ENCODE measurements at regions not wholly inside any gene's neighbourhood (a gene's known extent, or its start where the extent isn't known, plus 50 kb on each side); places are given as distances from the start of the nearest gene placed in this dataset.

DNA sequence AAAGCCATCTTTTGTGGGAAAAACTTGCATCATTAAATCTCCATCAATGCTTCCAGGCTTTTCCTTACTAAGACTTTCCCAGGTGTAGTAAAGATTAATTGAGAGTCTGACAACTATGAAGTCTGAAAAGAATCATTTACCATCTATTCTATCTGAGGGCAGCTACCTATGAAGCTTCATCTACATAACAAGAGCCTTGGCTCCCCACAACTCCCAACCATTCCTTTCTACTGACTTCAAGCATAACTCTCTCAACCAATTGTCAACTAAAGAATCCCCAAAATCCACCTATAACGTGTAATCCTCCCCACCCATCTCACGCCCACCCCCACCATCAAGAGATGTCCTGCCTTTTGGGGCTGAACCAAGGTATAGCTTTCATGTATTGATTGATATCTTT is 101.5 kb upstream of the GABRA2 start:
- Mint-ChIP-seq H3K27me3 (ENCODE audit: low read depth in 3 of 3) (peaks cover 0 to 2% (median 0%) of the 10 kb centered on the region in 3 donors), H3K27ac (no peak overlapping the region), H3K4me1 (no peaks in the 10 kb centered on the region), H3K36me3 (no peaks in the 10 kb centered on the region), H3K9me3 (peaks cover 0 to 8% (median 2%) of the 10 kb centered on the region in 7 donors), H3K4me3 (no peak overlapping the region)
- no peaks in the 10 kb centered on the region for H3K36me3 ChIP-seq (replicated peaks in 1 of 2; ENCODE audit: control insufficient read depth in 1 of 2, insufficient read depth in 2 of 2, low read length in 2 of 2)
- no CpG with 5 or more reads among the region's 2 CpGs for WGBS (ENCODE audit: insufficient coverage)
- no peak overlapping the region for H3K4me3 ChIP-seq (replicated peaks in 1 of 3; ENCODE audit: low read depth in 2 of 3, low read length in 3 of 3)
- peaks cover 0 to 13% of the 10 kb centered on the region in 2 donors for H3K9me3 ChIP-seq (replicated peaks in 1 of 2; ENCODE audit: control insufficient read depth in 1 of 2, insufficient read depth in 1 of 2, low read length in 2 of 2)
- no peaks in the 10 kb centered on the region for H3K27me3 ChIP-seq (ENCODE audit: control insufficient read depth in 2 of 2, insufficient read depth in 2 of 2, low read length in 2 of 2)
- H2AFZ ChIP-seq (ENCODE audit: insufficient read depth, low read depth, low read length, poor library complexity, severe bottlenecking): no peak overlapping the region
- H3K9ac ChIP-seq (ENCODE audit: insufficient read depth, low read length, poor library complexity, severe bottlenecking): no peak overlapping the region
- H3K27ac ChIP-seq (ENCODE audit: low read depth in 1 of 2, low read length in 2 of 2): no peak overlapping the region
- DNase-seq: no peak
- intact Hi-C loops (cut with micrococcal nuclease): no loop called here
- TF ChIP-seq, protein P1, sequence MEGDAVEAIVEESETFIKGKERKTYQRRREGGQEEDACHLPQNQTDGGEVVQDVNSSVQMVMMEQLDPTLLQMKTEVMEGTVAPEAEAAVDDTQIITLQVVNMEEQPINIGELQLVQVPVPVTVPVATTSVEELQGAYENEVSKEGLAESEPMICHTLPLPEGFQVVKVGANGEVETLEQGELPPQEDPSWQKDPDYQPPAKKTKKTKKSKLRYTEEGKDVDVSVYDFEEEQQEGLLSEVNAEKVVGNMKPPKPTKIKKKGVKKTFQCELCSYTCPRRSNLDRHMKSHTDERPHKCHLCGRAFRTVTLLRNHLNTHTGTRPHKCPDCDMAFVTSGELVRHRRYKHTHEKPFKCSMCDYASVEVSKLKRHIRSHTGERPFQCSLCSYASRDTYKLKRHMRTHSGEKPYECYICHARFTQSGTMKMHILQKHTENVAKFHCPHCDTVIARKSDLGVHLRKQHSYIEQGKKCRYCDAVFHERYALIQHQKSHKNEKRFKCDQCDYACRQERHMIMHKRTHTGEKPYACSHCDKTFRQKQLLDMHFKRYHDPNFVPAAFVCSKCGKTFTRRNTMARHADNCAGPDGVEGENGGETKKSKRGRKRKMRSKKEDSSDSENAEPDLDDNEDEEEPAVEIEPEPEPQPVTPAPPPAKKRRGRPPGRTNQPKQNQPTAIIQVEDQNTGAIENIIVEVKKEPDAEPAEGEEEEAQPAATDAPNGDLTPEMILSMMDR (IDR thresholded peaks at IDR 0.05): no peak
- H3K79me2 ChIP-seq (ENCODE audit: insufficient read depth, low read length): no peaks in the 10 kb centered on the region
- no peak overlapping the region for H3K4me2 ChIP-seq (replicated peaks; ENCODE audit: extremely low read depth, low read length, poor library complexity, severe bottlenecking)
- no peaks in the 10 kb centered on the region for H4K20me1 ChIP-seq (ENCODE audit: insufficient read depth, low read length)
- H3K4me1 ChIP-seq (ENCODE audit: control insufficient read depth in 1 of 2, insufficient read depth in 2 of 2, low read length in 2 of 2): no peaks in the 10 kb centered on the region

DNA sequence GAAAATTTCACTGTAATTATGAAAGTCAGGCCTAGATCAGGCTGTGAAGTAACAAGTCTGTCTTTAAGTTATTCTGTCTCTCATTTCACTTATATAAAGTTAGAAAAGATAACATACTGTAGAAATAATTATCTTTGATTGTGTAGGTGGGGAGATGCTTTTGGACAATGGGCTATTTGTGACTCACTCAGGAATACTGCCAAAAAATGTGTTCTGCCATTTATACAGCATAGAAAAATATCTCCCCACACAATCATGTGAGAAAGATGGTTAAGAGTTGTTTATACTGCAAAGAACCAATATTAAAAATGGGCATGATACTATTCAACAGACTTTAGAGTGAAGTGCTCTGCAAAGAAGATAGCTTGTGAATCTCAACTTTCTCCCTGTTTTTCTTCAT is 95.0 kb upstream of the GABRA2 start:
- Histone ChIP-seq H3K79me2 (ENCODE audit: insufficient read depth, low read length) (no peaks in the 10 kb centered on the region), H3K4me2 (replicated peaks; ENCODE audit: extremely low read depth, low read length, poor library complexity, severe bottlenecking) (no peak overlapping the region), H3K4me1 (ENCODE audit: control insufficient read depth in 1 of 2, insufficient read depth in 2 of 2, low read length in 2 of 2) (no peaks in the 10 kb centered on the region), H3K27ac (ENCODE audit: low read depth in 1 of 2, low read length in 2 of 2) (no peak overlapping the region), H3K9ac (ENCODE audit: insufficient read depth, low read length, poor library complexity, severe bottlenecking) (no peak overlapping the region), H3K4me3 (replicated peaks in 1 of 3; ENCODE audit: low read depth in 2 of 3, low read length in 3 of 3) (no peak overlapping the region), H4K20me1 (ENCODE audit: insufficient read depth, low read length) (no peaks in the 10 kb centered on the region), H3K9me3 (replicated peaks in 1 of 2; ENCODE audit: control insufficient read depth in 1 of 2, insufficient read depth in 1 of 2, low read length in 2 of 2) (peaks cover 0 to 13% of the 10 kb centered on the region in 2 donors), H2AFZ (ENCODE audit: insufficient read depth, low read depth, low read length, poor library complexity, severe bottlenecking) (no peak overlapping the region), H3K36me3 (replicated peaks in 1 of 2; ENCODE audit: control insufficient read depth in 1 of 2, insufficient read depth in 2 of 2, low read length in 2 of 2) (no peaks in the 10 kb centered on the region), H3K27me3 (ENCODE audit: control insufficient read depth in 2 of 2, insufficient read depth in 2 of 2, low read length in 2 of 2) (no peaks in the 10 kb centered on the region)
- H3K4me1 Mint-ChIP-seq: no peaks in the 10 kb centered on the region
- intact Hi-C loops (cut with micrococcal nuclease): no loop called here
- H3K9me3 Mint-ChIP-seq: peaks cover 0 to 9% (median 2%) of the 10 kb centered on the region in 7 donors
- no peak overlapping the region for H3K4me3 Mint-ChIP-seq
- TF ChIP-seq, protein P1 (IDR thresholded peaks at IDR 0.05): no peak
- H3K27ac Mint-ChIP-seq: no peak overlapping the region
- no peak for DNase-seq
- no peaks in the 10 kb centered on the region for H3K36me3 Mint-ChIP-seq
- H3K27me3 Mint-ChIP-seq (ENCODE audit: low read depth in 3 of 3): peaks cover 0 to 2% (median 0%) of the 10 kb centered on the region in 3 donors
